CD4-positive, alpha-beta T cell (primary cell): ENCODE measurements at regions not wholly inside any gene's neighbourhood (a gene's known extent, or its start where the extent isn't known, plus 50 kb on each side); places are given as distances from the start of the nearest gene placed in this dataset.

Experiments
- ATAC-seq: fragments of 200-7000 bp; cut with Tn5 transposase; one replicate; pipeline ENCODE4 v1.10.0; 2022; ENCODE audit warnings: mild to moderate bottlenecking; ENCODE audit not compliant: poor library complexity
- CTCF ChIA-PET: fragments of 350-600 bp; sonication (Branson Sonifier 250); formaldehyde crosslinking; loops from one replicate; lab custom pipeline; 2021; ENCODE audit warnings: antibody characterized with exemption, inconsistent platforms; lab: Charles Lee
- POLR2A ChIA-PET: fragments of 350-600 bp; sonication (Branson Sonifier 250); formaldehyde crosslinking; loops from one replicate; lab custom pipeline; 2021; ENCODE audit warnings: antibody characterized with exemption, inconsistent platforms; lab: Charles Lee
- DNase-seq, 14 experiments: peaks; one replicate each; pipeline ENCODE4 v3.0.0-alpha.2; 2013 to 2020; ENCODE audit warnings: mixed read lengths in 2 of 14
- H3K27ac ChIP-seq, 2 donors: one replicate each; pipeline versions ENCODE4 v1.5.1 to v1.7.0; 2013; ENCODE audit warnings: low read length in 2 of 2, low read depth in 1 of 2, mild to moderate bottlenecking in 1 of 2
- H3K27me3 ChIP-seq, 2 experiments: 1 replicate in 1 of 2; 2 replicates in 1 of 2; pipeline versions ENCODE4 v1.6.1 to v1.7.0; 2013; ENCODE audit warnings: low read length in 2 of 2, control low read depth in 1 of 2, mild to moderate bottlenecking in 1 of 2, moderate library complexity in 1 of 2; ENCODE audit not compliant: insufficient read depth in 2 of 2, control insufficient read depth in 1 of 2
- H3K36me3 ChIP-seq: one replicate; pipeline ENCODE4 v1.6.1; 2013; ENCODE audit warnings: low read length, control low read depth; ENCODE audit not compliant: insufficient read depth
- H3K4me1 ChIP-seq: one replicate; pipeline ENCODE4 v1.6.1; 2013; ENCODE audit warnings: low read length, control low read depth; ENCODE audit not compliant: insufficient read depth
- H3K4me3 ChIP-seq: one replicate; pipeline ENCODE4 v1.5.1; 2013; ENCODE audit warnings: mild to moderate bottlenecking, low read length, moderate library complexity
- H3K9me3 ChIP-seq, 2 experiments: 1 replicate in 1 of 2; 2 replicates in 1 of 2; pipeline versions ENCODE4 v1.6.1 to v1.7.0; 2013; ENCODE audit warnings: low read length in 2 of 2, mild to moderate bottlenecking in 2 of 2, control low read depth in 1 of 2, moderate library complexity in 1 of 2; ENCODE audit not compliant: control insufficient read depth in 1 of 2, insufficient read depth in 1 of 2
- H3K27ac Mint-ChIP-seq: one replicate; pipeline ENCODE4 v1.8.0; 2020; ENCODE audit warnings: mixed read lengths
- H3K27me3 Mint-ChIP-seq: one replicate; pipeline ENCODE4 v1.8.0; 2021; ENCODE audit warnings: mixed read lengths
- H3K36me3 Mint-ChIP-seq: one replicate; pipeline ENCODE4 v1.8.0; 2021; ENCODE audit warnings: low read depth, mixed read lengths
- H3K4me1 Mint-ChIP-seq: one replicate; pipeline ENCODE4 v1.8.0; 2021; ENCODE audit warnings: low read depth, mixed read lengths
- H3K4me3 Mint-ChIP-seq: one replicate; pipeline ENCODE4 v1.8.0; 2020; ENCODE audit warnings: mild to moderate bottlenecking, mixed read lengths
- H3K9me3 Mint-ChIP-seq: one replicate; pipeline ENCODE4 v1.8.0; 2020; ENCODE audit warnings: mixed read lengths
- CTCF ChIP-seq: fragments of 200-600 bp; IDR thresholded peaks from one replicate; pipeline ENCODE4 v1.8.0; 2022; ENCODE audit warnings: antibody characterized with exemption, mild to moderate bottlenecking
- intact Hi-C, 2 experiments: fragments of 100-400 bp; cut with DNase I in 1 of 2; cut with micrococcal nuclease in 1 of 2; formaldehyde crosslinking; loops; one replicate each; pipeline versions ENCODE4 v1.15.1 to v1.9.0; 2023 to 2025; cut with DNase I, micrococcal nuclease

GRCh38 chr3:146780251-146780650 is 175.1 kb upstream of the PLSCR5 start:
- H3K27me3 ChIP-seq = no peaks in the 10 kb centered on the region
- no peak overlapping the region for H3K4me3 ChIP-seq
- no peaks in the 10 kb centered on the region for H3K4me1 ChIP-seq
- no peak overlapping the region for H3K4me3 Mint-ChIP-seq
- H3K36me3 Mint-ChIP-seq = no peaks in the 10 kb centered on the region
- H3K4me1 Mint-ChIP-seq = no peaks in the 10 kb centered on the region
- H3K27ac Mint-ChIP-seq = no peak overlapping the region
- H3K9me3 Mint-ChIP-seq = peaks cover 8% of the 10 kb centered on the region
- ATAC-seq (no peak), DNase-seq (no peak)
- TF ChIP-seq CTCF = no peak
- POLR2A ChIA-PET = no interaction called here
- intact Hi-C loops = no loop called here
- H3K27ac ChIP-seq = no peak overlapping the region
- peaks cover 0 to 3% of the 10 kb centered on the region in 2 experiments for H3K9me3 ChIP-seq
- H3K27me3 Mint-ChIP-seq = no peaks in the 10 kb centered on the region
- CTCF ChIA-PET = no interaction called here
- H3K36me3 ChIP-seq = no peaks in the 10 kb centered on the region

GRCh38 chr3:146777941-146778340 is 172.8 kb upstream of the PLSCR5 start:
- no peak for TF ChIP-seq CTCF
- Mint-ChIP-seq H3K36me3 (no peaks in the 10 kb centered on the region), H3K4me1 (no peaks in the 10 kb centered on the region), H3K4me3 (no peak overlapping the region), H3K9me3 (peaks cover 8% of the 10 kb centered on the region), H3K27ac (no peak overlapping the region), H3K27me3 (no peaks in the 10 kb centered on the region)
- H3K27ac ChIP-seq = no peak overlapping the region
- ATAC-seq (no peak), DNase-seq (no peak)
- POLR2A ChIA-PET = no interaction called here
- CTCF ChIA-PET = no interaction called here
- peaks cover 0 to 3% of the 10 kb centered on the region in 2 experiments for H3K9me3 ChIP-seq
- no peaks in the 10 kb centered on the region for H3K27me3 ChIP-seq
- intact Hi-C loops = no loop called here
- H3K36me3 ChIP-seq = no peaks in the 10 kb centered on the region
- H3K4me1 ChIP-seq = no peaks in the 10 kb centered on the region
- no peak overlapping the region for H3K4me3 ChIP-seq

GRCh38 chr3:146772211-146772743 is 167.1 kb upstream of the PLSCR5 start:
- H3K9me3 Mint-ChIP-seq = peaks cover 10% of the 10 kb centered on the region
- Histone ChIP-seq H3K27ac (no peak overlapping the region), H3K9me3 (peaks cover 0 to 9% of the 10 kb centered on the region in 2 experiments), H3K36me3 (no peaks in the 10 kb centered on the region), H3K27me3 (no peaks in the 10 kb centered on the region), H3K4me1 (no peaks in the 10 kb centered on the region), H3K4me3 (no peak overlapping the region)
- no peak overlapping the region for H3K27ac Mint-ChIP-seq
- intact Hi-C loops = no loop called here
- no peaks in the 10 kb centered on the region for H3K36me3 Mint-ChIP-seq
- ATAC-seq (no peak), DNase-seq (peak in 1 of 14 experiments; percentile 4)
- CTCF ChIA-PET = no interaction called here
- H3K4me1 Mint-ChIP-seq = no peaks in the 10 kb centered on the region
- no peak for TF ChIP-seq CTCF
- POLR2A ChIA-PET = no interaction called here
- H3K4me3 Mint-ChIP-seq = no peak overlapping the region
- H3K27me3 Mint-ChIP-seq = no peaks in the 10 kb centered on the region
